Calu3 (cell line): ENCODE measurements at regions not wholly inside any gene's neighbourhood (a gene's known extent, or its start where the extent isn't known, plus 50 kb on each side); places are given as distances from the start of the nearest gene placed in this dataset.

Experiments used
- BruUV-seq: library from RNA; stranded (reverse); fragments of 400-500 nt; replicated peaks from 2 replicates; lab custom pipeline; 2021; lab: Mats Ljungman, UMichigan
- CTCF ChIA-PET: fragments of 300-600 bp; sonication (Branson Sonifier 250); formaldehyde crosslinking; loops from one replicate; lab custom pipeline; 2022; ENCODE audit warnings: antibody characterized with exemption; lab: Charles Lee
- DNase-seq: peaks from one replicate; pipeline ENCODE4 v3.0.0; 2022
- H3K27ac Mint-ChIP-seq: one replicate; pipeline ENCODE4 v1.8.0; 2022; ENCODE audit warnings: mixed read lengths; ENCODE audit not compliant: unreplicated experiment
- H3K27me3 Mint-ChIP-seq: one replicate; pipeline ENCODE4 v1.8.0; 2022; ENCODE audit warnings: mixed read lengths; ENCODE audit not compliant: unreplicated experiment
- H3K36me3 Mint-ChIP-seq: one replicate; pipeline ENCODE4 v1.8.0; 2022; ENCODE audit warnings: mild to moderate bottlenecking, moderate library complexity, mixed read lengths; ENCODE audit not compliant: insufficient read depth, unreplicated experiment
- H3K4me1 Mint-ChIP-seq: one replicate; pipeline ENCODE4 v1.8.0; 2022; ENCODE audit warnings: mild to moderate bottlenecking, low read depth, mixed read lengths; ENCODE audit not compliant: unreplicated experiment
- H3K4me3 Mint-ChIP-seq: one replicate; pipeline ENCODE4 v1.8.0; 2022; ENCODE audit warnings: mild to moderate bottlenecking, low read depth, moderate library complexity, mixed read lengths; ENCODE audit not compliant: unreplicated experiment
- H3K9me3 Mint-ChIP-seq: one replicate; pipeline ENCODE4 v1.8.0; 2022; ENCODE audit warnings: low read depth, mixed read lengths; ENCODE audit not compliant: unreplicated experiment
- CTCF ChIP-seq: fragments of 200-600 bp; IDR thresholded peaks from one replicate; pipeline ENCODE4 v1.8.0; 2022; ENCODE audit warnings: antibody characterized with exemption; ENCODE audit not compliant: unreplicated experiment
- intact Hi-C: fragments of 100-400 bp; cut with micrococcal nuclease; formaldehyde crosslinking; loops from one replicate; pipeline ENCODE4 v1.10.0; 2022; ENCODE audit not compliant: unreplicated experiment

GRCh38 chr1:187527346-187527745 is 698.6 kb downstream of the PLA2G4A start:
- Mint-ChIP-seq H3K4me3 (no peak overlapping the region), H3K9me3 (no peaks in the 10 kb centered on the region), H3K36me3 (no peaks in the 10 kb centered on the region), H3K27ac (no peak overlapping the region), H3K4me1 (no peaks in the 10 kb centered on the region), H3K27me3 (no peaks in the 10 kb centered on the region)
- no peak for DNase-seq
- no peak for TF ChIP-seq CTCF
- CTCF ChIA-PET: no interaction called here
- intact Hi-C loops: no loop called here
- no TSS peak for BruUV-seq

- no peak for TF ChIP-seq CTCF
- CTCF ChIA-PET: no interaction called here
- Mint-ChIP-seq H3K4me1 (no peaks in the 10 kb centered on the region), H3K27ac (no peak overlapping the region), H3K9me3 (no peaks in the 10 kb centered on the region), H3K36me3 (no peaks in the 10 kb centered on the region), H3K27me3 (no peaks in the 10 kb centered on the region), H3K4me3 (no peak overlapping the region)
- no peak for DNase-seq
- no TSS peak for BruUV-seq
- intact Hi-C loops: no loop called here
These were observed 709.2 kb downstream of the PLA2G4A start for GRCh38 chr1:187537936-187538335.

GRCh38 chr1:187549540-187549939 is 720.8 kb downstream of the PLA2G4A start:
- Mint-ChIP-seq H3K9me3 (peaks cover 10% of the 10 kb centered on the region), H3K4me1 (no peaks in the 10 kb centered on the region), H3K36me3 (no peaks in the 10 kb centered on the region), H3K27me3 (no peaks in the 10 kb centered on the region), H3K4me3 (no peak overlapping the region), H3K27ac (no peak overlapping the region)
- TF ChIP-seq CTCF: no peak
- BruUV-seq: no TSS peak
- CTCF ChIA-PET: no interaction called here
- intact Hi-C loops: no loop called here
- DNase-seq: no peak

GRCh38 chr1:187551061-187551460 is 722.3 kb downstream of the PLA2G4A start:
- Mint-ChIP-seq H3K36me3 (no peaks in the 10 kb centered on the region), H3K9me3 (peaks cover 8% of the 10 kb centered on the region), H3K4me3 (no peak overlapping the region), H3K27ac (no peak overlapping the region), H3K27me3 (no peaks in the 10 kb centered on the region), H3K4me1 (no peaks in the 10 kb centered on the region)
- CTCF ChIA-PET: no interaction called here
- no peak for DNase-seq
- no TSS peak for BruUV-seq
- intact Hi-C loops: no loop called here
- no peak for TF ChIP-seq CTCF
